NB4 (cell line): ENCODE measurements at regions not wholly inside any gene's neighbourhood (a gene's known extent, or its start where the extent isn't known, plus 50 kb on each side); places are given as distances from the start of the nearest gene placed in this dataset.

ENCODE experiments used
- POLR2A ChIP-seq: IDR thresholded peaks from 2 replicates; pipeline ENCODE4 v1.6.1; 2011; ENCODE audit warnings: mild to moderate bottlenecking; ENCODE audit not compliant: insufficient read length; ENCODE audit errors: extremely low read depth
- TF ChIP-seq, protein P1 (sequence below): IDR thresholded peaks from one replicate; pipeline ENCODE4 v1.5.1; 2012; ENCODE audit warnings: low read depth, low read length

DNA sequence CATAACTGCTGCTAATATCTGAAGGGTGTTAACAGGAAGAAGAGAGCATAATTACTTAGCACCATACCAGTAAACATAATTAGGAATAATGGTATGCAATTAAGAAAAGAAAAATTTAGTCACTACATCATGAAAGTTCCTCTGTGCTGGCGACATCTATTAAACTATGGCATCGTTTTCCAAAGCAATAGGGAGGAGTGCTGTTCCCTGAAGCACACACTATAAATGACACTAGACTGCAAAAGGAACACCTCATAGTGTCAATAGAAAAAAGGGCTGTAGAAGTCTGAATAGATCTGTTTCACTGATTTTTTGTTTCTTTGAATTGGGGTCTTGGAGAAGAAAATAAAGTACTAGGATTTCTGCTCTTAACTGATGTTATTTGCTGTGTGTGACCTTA is 773.6 kb upstream of the B3GALT2 start:
- no peak for TF ChIP-seq POLR2A
- TF ChIP-seq, protein P1, sequence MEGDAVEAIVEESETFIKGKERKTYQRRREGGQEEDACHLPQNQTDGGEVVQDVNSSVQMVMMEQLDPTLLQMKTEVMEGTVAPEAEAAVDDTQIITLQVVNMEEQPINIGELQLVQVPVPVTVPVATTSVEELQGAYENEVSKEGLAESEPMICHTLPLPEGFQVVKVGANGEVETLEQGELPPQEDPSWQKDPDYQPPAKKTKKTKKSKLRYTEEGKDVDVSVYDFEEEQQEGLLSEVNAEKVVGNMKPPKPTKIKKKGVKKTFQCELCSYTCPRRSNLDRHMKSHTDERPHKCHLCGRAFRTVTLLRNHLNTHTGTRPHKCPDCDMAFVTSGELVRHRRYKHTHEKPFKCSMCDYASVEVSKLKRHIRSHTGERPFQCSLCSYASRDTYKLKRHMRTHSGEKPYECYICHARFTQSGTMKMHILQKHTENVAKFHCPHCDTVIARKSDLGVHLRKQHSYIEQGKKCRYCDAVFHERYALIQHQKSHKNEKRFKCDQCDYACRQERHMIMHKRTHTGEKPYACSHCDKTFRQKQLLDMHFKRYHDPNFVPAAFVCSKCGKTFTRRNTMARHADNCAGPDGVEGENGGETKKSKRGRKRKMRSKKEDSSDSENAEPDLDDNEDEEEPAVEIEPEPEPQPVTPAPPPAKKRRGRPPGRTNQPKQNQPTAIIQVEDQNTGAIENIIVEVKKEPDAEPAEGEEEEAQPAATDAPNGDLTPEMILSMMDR: no peak
